DMS153 treated with DMSO at 0.1 percent for 48 hours (cell line): ENCODE measurements at regions not wholly inside any gene's neighbourhood (a gene's known extent, or its start where the extent isn't known, plus 50 kb on each side); places are given as distances from the start of the nearest gene placed in this dataset.

Source experiments
- DNase-seq: peaks from one replicate; lab custom pipeline; 2025; ENCODE audit not compliant: unreplicated experiment; lab: John Stamatoyannopoulos, UW

DNA sequence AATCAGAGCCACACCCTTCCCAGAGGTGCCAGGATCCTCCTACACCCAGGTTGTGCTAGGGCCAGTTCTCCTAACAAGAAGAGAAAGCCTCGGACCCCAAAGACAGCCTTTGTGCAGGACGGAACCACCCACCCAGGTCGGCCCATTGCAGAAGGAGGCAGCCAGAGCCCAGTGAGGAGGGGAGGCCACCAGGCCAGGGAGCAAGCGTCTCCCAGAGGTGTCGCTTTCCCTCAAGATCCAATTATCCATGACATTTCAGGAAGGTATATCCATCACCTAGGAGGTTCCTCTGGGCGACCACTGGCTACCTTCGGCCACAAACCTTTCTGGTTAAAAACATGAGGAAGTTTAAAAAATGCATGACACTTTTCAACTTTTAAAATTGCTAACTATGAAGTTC, 87.4 kb upstream of the THBS2 start:
- DNase-seq, result no peak

- no peak for DNase-seq
Measured at GRCh38 chr6:169340395-169340794, 86.7 kb upstream of the THBS2 start.

DNA sequence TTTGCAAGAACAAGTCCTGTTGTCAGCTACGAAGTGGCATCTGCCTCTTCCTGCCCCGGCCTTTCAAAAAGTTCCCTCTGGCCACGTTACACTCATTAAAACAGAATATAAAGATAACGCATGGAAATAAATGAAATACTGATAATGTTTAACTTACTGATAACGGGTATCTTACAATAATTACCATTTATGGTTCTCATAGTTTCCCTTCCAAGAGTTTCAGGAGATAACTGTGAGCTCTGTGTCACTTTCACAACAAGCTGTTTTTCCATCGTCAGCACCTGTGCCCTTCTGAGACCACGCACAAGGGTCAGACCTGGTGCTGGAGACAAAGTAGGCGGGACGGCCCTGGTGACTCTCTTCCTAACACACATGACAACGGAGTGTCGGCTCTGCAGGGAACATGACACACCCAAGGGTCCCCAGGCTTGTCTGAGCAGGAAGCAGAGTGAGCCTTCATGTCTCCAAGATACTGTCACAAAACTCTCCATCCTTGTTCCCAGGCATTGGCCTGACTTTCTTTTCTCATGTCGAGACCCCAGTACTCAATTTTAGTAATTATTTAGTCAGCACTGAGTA, 86.2 kb upstream of the THBS2 start:
- DNase-seq, result no peak

- no peak for DNase-seq
Measured at GRCh38 chr6:169339025-169339424, 85.4 kb upstream of the THBS2 start.

DNA sequence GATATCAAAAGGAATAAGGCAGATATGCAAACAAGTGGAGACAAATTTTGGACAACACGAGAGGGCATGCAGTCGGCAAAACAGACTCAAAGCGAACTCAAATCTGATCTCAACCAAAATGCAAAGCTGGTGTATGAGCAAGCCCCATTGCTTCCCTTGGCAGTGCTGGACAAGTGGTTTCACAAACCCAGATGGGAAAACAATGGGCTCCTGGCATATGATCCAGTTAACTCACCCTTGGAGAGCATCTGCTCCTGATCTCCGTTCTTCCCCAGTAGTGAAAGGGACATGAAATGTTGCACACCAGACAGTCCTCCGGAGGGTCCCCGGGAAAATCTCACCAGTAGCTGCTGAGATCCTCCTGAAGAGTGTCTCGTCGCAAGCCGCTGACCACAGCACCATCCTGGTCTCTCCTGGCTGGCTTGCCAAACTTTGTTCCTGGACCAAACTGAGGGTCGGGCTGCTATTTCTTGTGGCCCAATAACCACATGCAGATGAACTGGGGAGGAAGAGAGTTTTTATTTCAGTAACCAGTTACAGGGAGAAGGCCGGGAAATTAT, 84.3 kb upstream of the THBS2 start:
- DNase-seq, result no peak

GRCh38 chr6:169335301-169335700, 81.7 kb upstream of the THBS2 start:
- no peak for DNase-seq

GRCh38 chr6:169332250-169332649, 78.6 kb upstream of the THBS2 start:
- no peak for DNase-seq

GRCh38 chr6:169328112-169328801, 74.6 kb upstream of the THBS2 start:
- DNase-seq, result no peak

DNA sequence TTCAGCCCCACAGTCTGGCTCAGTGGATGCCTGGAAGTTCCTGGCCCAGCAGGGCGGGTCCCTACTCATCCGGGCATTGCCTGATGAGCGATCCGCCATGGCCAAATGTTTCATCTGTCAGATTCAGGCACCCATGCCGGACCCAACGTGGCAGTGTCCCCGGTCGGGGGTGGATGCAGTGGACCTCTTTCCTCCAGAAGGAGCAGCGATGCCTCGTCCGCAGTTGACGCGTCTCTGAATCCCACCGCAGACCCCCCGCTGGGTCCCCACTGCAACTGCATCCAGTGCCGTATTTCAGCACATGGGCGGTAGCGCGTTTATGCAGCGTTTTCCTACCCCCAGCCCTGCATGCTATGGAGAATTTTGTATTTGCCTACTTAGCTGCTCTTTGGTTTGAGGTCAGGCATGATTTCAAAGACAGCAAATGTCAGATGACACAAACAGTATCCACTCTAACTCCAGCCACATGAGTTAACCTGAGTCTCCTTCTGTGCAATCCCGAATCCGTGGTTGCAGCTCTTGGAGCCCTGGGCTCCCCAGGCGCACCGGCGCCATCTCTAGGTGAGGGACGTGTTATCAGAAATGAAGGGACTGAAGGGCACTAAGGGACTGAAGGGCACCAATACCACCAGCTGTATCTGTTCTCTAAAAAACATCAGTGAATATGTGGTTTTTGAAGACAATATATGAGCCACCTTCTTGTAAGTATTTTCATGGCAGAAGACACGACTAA, 72.6 kb upstream of the THBS2 start:
- DNase-seq, result no peak

- no peak for DNase-seq
Measured at GRCh38 chr6:169324656-169325459, 71.2 kb upstream of the THBS2 start.

- no peak for DNase-seq
Measured at GRCh38 chr6:169324086-169324485, 70.4 kb upstream of the THBS2 start.

DNA sequence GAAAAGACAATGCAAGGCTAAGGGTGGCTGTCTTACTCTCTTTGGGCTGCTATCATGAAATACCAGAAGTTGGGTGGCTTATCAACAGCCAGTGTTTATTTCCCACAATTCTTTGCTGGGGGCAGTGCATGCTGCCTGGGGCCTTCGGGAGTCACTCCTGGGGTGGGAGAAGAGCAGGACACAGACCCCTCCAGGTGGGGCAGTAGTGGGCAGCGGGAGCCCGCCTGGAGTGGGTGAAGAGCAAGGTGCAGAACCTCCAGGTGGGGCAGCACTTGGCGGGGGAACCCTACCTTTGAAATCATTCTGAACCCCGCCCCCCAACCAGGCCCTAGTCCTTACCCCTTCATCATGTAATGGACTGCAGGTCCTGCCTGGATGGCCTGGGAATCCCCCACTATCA, 69.6 kb upstream of the THBS2 start:
- no peak for DNase-seq

GRCh38 chr6:169321546-169321945, 67.9 kb upstream of the THBS2 start:
- DNase-seq, result no peak

GRCh38 chr6:169320013-169320412, 66.4 kb upstream of the THBS2 start:
- DNase-seq, result no peak

- DNase-seq, result no peak
Measured at GRCh38 chr6:169317441-169318202, 64.0 kb upstream of the THBS2 start.

- no peak for DNase-seq
Measured at GRCh38 chr6:169316651-169317050, 63.0 kb upstream of the THBS2 start.

DNA sequence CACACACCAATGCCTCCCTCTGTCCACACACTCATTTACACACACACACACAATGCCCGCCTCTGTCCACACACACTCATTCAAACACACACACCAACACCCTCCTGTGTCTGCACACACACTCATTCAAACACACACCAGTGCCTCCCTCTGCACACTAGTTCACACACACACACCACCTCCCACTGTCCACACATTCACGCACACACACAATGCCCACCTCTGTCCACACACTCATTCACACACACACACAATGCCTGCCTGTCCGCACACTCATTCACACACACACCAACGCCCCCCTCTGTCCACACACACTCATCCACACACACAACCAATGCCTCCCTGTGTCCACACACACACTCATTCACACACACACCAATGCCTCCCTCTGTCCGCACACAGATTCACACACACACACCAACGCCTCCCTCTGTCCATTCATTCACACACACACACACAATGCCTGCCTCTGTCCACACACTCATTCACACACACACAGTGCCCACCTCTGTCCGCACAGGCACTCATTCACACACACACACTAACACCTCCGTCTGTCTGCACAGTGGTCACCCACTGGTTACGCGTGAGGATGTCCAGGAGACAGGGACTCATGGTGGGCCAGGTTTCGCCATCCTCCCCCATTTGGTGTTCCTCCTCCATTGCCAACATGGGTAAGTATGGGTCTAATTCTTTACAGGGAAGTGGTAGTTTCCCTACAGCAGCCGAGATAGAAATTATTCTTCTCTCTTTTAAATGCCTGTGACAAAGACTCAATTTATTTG, 62.4 kb upstream of the THBS2 start:
- DNase-seq, result no peak

GRCh38 chr6:169313347-169314010, 59.8 kb upstream of the THBS2 start:
- DNase-seq, result no peak

- DNase-seq, result no peak
Measured at GRCh38 chr6:169312658-169313346, 59.2 kb upstream of the THBS2 start.
